ENCODE measurements at regions not wholly inside any gene's neighbourhood (a gene's known extent, or its start where the extent isn't known, plus 50 kb on each side); places are given as distances from the start of the nearest gene placed in this dataset.
"Not testable (repeated sequence)": the region's sequence is repeated elsewhere in the genome, so short reads cannot be mapped to it uniquely, and the experiment has no call there.

DNA sequence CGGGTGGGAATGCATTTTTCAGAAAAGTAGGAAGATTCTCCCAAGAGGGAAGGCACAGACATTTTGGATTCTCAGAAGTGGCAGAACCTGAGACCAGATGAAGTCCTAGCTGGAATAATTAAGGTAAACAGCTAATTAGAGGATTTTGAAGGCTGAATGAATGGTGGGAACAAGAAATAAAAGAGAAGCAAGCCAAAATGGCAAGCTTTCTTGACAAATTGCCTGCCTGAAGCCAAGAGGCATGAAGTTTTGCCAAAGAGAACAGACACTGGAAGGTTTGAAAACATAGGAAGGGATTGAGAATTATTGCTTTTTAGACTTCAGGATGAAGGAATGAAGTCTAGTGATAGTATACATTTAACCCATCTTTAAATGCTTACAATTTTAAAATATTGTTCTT, 115.0 kb upstream of the SEM1 start:
- CTCF ChIA-PET, result no interaction called here
- POLR2A ChIA-PET, result no interaction called here
- no peak overlapping the region for H3K4me3 ChIP-seq (ENCODE audit: low read depth, low read length)
- no peak for DNase-seq (ENCODE audit: low read depth, low spot score)
- TF ChIP-seq, protein P1, sequence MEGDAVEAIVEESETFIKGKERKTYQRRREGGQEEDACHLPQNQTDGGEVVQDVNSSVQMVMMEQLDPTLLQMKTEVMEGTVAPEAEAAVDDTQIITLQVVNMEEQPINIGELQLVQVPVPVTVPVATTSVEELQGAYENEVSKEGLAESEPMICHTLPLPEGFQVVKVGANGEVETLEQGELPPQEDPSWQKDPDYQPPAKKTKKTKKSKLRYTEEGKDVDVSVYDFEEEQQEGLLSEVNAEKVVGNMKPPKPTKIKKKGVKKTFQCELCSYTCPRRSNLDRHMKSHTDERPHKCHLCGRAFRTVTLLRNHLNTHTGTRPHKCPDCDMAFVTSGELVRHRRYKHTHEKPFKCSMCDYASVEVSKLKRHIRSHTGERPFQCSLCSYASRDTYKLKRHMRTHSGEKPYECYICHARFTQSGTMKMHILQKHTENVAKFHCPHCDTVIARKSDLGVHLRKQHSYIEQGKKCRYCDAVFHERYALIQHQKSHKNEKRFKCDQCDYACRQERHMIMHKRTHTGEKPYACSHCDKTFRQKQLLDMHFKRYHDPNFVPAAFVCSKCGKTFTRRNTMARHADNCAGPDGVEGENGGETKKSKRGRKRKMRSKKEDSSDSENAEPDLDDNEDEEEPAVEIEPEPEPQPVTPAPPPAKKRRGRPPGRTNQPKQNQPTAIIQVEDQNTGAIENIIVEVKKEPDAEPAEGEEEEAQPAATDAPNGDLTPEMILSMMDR (IDR thresholded peaks at IDR 0.05; ENCODE audit: insufficient read depth, low read length, missing control alignments), result no peak

GRCh38 chr7:96825285-96825684, 115.6 kb upstream of the SEM1 start:
- DNase-seq (ENCODE audit: low read depth, low spot score), result no peak
- TF ChIP-seq, protein P1 (IDR thresholded peaks at IDR 0.05; ENCODE audit: insufficient read depth, low read length, missing control alignments), result no peak
- CTCF ChIA-PET, result no interaction called here
- POLR2A ChIA-PET, result no interaction called here
- no peak overlapping the region for H3K4me3 ChIP-seq (ENCODE audit: low read depth, low read length)

DNA sequence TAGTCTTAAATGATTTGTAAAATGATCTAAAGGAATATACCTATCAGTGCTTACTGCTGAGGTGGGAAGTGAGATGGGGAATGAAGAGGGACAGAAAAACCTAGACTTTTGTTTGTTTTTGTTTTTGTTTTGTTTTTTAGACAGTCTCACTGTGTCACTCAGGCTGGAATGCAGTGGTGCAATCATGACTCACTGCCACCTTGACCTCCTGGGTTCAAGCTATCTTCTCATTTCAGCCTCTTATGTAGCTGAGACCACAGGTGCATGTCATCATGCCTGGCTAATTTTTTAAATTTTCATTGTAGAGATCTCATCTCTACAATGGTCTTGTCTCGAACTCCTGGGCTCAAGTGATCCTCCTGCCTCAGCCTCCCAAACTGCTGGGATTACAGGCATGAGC, 116.4 kb upstream of the SEM1 start:
- no peak overlapping the region for H3K4me3 ChIP-seq (ENCODE audit: low read depth, low read length)
- TF ChIP-seq, protein P1 (IDR thresholded peaks at IDR 0.05; ENCODE audit: insufficient read depth, low read length, missing control alignments), result no peak
- POLR2A ChIA-PET, result no interaction called here
- DNase-seq (ENCODE audit: low read depth, low spot score), result no peak
- CTCF ChIA-PET, result no interaction called here

DNA sequence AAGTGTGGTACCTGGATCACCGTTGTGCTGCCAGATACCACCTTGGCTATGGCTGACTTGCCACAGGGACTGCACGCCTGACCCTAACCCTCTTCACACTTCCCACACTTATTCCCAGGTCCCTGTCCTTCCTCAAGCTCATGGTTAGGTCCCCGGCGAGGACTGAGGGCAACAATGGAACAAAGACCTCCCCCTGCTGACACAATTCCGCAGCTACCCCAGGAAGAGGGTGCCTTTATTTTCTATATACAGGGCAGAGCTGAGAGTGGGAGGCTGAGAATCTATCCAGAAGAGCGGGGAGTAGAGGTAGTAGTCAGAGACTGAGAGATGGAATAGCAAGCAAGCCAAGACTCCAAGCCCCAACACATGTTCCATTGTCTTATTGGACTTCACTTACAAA, 118.1 kb upstream of the SEM1 start:
- H3K4me3 ChIP-seq (ENCODE audit: low read depth, low read length), result no peak overlapping the region
- no peak for DNase-seq (ENCODE audit: low read depth, low spot score)
- ChIA-PET POLR2A (no interaction called here), CTCF (no interaction called here)
- TF ChIP-seq, protein P1 (IDR thresholded peaks at IDR 0.05; ENCODE audit: insufficient read depth, low read length, missing control alignments), result no peak

- POLR2A ChIA-PET; DNase-seq (ENCODE audit: low read depth, low spot score); H3K4me3 ChIP-seq (ENCODE audit: low read depth, low read length); CTCF ChIA-PET: not testable (repeated sequence)
Measured at GRCh38 chr7:96829121-96829520, 119.5 kb upstream of the SEM1 start.

DNA sequence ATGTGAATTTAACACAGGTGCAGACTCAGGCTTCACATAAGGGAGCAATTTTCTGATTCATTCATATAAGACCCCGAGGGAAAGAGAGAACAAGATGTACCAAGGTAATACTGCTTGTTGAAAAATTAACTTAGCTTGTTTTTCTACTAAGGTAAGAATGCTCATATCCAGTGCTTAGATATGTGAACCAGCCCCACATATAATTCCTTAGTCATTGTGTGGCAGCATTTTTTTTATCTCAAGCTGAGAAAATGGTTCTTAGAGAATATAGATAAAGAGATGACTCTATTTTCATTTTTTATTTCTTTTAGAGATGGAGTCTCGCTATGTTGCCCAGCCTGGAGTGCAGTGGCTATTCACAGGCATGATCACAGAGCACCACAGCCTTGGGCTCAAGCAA, 121.8 kb upstream of the SEM1 start:
- H3K4me3 ChIP-seq (ENCODE audit: low read depth, low read length), result no peak overlapping the region
- no peak for DNase-seq (ENCODE audit: low read depth, low spot score)
- POLR2A ChIA-PET, result no interaction called here
- TF ChIP-seq, protein P1 (IDR thresholded peaks at IDR 0.05; ENCODE audit: insufficient read depth, low read length, missing control alignments), result no peak
- CTCF ChIA-PET, result no interaction called here

GRCh38 chr7:96832092-96832662, 122.5 kb upstream of the SEM1 start:
- no peak for DNase-seq (ENCODE audit: low read depth, low spot score)
- no peak overlapping the region for H3K4me3 ChIP-seq (ENCODE audit: low read depth, low read length)
- ChIA-PET CTCF (no interaction called here), POLR2A (no interaction called here)
- TF ChIP-seq, protein P1 (IDR thresholded peaks at IDR 0.05; ENCODE audit: insufficient read depth, low read length, missing control alignments), result no peak
